ENCODE measurements at regions not wholly inside any gene's neighbourhood (a gene's known extent, or its start where the extent isn't known, plus 50 kb on each side); places are given as distances from the start of the nearest gene placed in this dataset.

GRCh38 chr7:38052786-38053185 lies 125.3 kb upstream of the STARD3NL start:
- no peak for TF ChIP-seq CTCF (IDR thresholded peaks at IDR 0.05)

- TF ChIP-seq CTCF (IDR thresholded peaks at IDR 0.05) = no peak
Observed at GRCh38 chr7:38054199-38054598, 123.8 kb upstream of the STARD3NL start.

GRCh38 chr7:38057829-38058228 lies 120.2 kb upstream of the STARD3NL start:
- no peak for TF ChIP-seq CTCF (IDR thresholded peaks at IDR 0.05)

GRCh38 chr7:38060116-38060515 lies 117.9 kb upstream of the STARD3NL start:
- TF ChIP-seq CTCF (IDR thresholded peaks at IDR 0.05) = no peak

- no peak for TF ChIP-seq CTCF (IDR thresholded peaks at IDR 0.05)
Observed at GRCh38 chr7:38060637-38061036, 117.4 kb upstream of the STARD3NL start.

- TF ChIP-seq CTCF (IDR thresholded peaks at IDR 0.05) = no peak
Observed at GRCh38 chr7:38066391-38066790, 111.7 kb upstream of the STARD3NL start.

GRCh38 chr7:38068461-38068860 lies 109.6 kb upstream of the STARD3NL start:
- no peak for TF ChIP-seq CTCF (IDR thresholded peaks at IDR 0.05)

- no peak for TF ChIP-seq CTCF (IDR thresholded peaks at IDR 0.05)
Observed at GRCh38 chr7:38069052-38069451, 109.0 kb upstream of the STARD3NL start.
